GM12873 (cell line): ENCODE measurements at regions not wholly inside any gene's neighbourhood (a gene's known extent, or its start where the extent isn't known, plus 50 kb on each side); places are given as distances from the start of the nearest gene placed in this dataset.

Experiments
- CTCF ChIP-seq: IDR thresholded peaks from 2 replicates; pipeline ENCODE4 v1.5.1; 2012; ENCODE audit warnings: low read depth, mild to moderate bottlenecking, moderate library complexity, low read length, control low read depth; ENCODE audit not compliant: insufficient read depth; ENCODE audit errors: missing control alignments

GRCh38 chr18:70645971-70646370 lies 357.1 kb downstream of the SOCS6 start:
- TF ChIP-seq CTCF: no peak

DNA sequence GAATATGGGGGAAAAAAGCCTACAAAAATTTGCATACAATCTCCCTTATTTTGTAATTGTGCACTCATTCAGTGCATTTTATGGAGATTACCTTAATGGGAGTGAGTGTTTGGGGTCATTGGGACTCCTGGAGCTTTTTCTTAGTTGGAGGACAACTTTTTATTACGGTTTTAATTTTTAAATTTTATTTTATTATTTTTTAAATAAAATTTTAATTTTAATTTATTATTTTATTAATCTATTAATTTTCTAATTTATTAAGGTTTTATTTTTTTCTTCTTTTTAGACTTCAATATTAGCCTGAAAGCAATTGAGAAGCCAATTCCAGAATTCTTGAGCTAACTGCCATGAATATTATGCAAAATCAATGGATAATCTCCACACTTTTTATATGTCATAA lies 355.0 kb downstream of the SOCS6 start:
- no peak for TF ChIP-seq CTCF

DNA sequence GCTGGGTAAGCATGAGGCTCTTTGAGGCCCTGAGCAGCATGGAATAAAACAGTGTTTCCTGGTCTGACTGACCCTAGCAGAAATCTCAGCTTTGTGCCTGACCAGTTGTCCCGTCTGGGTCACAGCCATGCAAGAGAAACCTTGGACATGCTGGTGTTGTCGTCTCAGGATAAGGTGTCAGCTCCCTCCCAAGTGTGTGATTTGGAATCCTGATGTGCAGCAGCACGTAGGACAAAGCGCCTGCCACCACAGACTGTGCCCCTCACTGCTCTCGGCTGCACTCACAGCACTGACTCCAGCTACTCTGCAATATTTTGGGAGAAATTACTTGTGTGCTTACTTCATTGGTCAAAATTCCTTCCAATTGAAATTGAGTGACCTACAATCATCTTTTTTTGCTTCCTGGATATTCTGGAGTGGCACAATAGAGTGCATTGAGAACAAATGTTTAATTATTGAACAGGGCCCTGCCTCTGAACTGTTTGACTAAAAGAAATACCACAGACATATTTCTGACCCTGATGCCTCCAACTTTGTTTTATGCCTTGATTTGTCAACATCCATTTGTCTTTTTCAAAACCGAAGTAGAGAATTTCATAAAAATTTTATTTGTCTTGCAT lies 352.4 kb downstream of the SOCS6 start:
- TF ChIP-seq CTCF: no peak

DNA sequence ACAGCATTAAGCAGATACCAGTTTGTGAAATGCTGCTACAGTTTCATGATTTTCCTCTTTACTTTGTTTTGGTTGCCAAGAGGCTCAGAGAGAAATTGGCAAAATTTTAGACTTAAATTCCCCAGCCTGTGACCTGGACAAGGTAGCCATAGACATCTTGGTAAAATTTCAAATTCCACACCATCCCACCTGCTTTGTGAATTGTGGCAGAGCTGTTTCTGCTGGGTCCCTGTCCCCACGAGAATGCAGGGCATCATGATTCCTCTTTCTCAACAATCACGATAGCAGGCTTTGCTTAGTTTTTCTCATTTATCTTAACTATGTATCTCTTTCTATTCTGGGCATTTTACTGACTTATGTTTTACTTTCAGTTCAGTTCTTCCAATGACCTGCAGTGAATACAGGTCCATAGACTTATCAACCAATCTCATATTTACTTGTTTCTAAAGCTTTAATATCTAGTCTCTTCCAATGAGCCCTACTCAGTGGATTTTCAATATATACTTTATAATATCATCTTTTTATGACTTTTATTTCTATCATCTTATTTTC lies 351.6 kb downstream of the SOCS6 start:
- TF ChIP-seq CTCF: no peak

- no peak for TF ChIP-seq CTCF
These were observed 348.1 kb downstream of the SOCS6 start for GRCh38 chr18:70636991-70637390.

DNA sequence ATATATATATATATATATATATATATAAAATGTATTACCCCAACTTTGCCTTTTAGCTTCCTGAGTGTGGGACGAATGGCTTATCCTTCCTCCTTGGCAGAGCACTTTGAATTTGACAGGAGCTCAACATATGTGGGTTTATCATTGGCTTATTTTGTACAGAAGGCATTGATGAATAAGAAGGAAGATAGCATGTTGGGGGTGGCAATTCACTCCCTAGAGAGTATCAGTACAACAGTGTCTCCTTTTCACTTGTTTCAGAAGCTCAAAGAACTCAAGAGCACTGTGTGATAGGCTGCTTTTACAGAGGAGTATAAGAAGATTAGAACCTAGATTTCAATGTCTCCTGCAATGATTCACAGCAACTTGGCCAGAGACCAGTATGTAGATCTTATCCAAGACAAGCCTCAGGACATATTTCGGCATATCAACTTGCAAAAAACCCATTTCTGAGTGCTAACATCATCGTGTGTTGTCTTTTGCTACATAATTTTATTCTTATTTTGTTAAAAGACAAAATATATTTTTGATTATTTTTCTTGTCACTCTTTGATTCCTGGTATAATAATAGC lies 345.8 kb downstream of the SOCS6 start:
- no peak for TF ChIP-seq CTCF

DNA sequence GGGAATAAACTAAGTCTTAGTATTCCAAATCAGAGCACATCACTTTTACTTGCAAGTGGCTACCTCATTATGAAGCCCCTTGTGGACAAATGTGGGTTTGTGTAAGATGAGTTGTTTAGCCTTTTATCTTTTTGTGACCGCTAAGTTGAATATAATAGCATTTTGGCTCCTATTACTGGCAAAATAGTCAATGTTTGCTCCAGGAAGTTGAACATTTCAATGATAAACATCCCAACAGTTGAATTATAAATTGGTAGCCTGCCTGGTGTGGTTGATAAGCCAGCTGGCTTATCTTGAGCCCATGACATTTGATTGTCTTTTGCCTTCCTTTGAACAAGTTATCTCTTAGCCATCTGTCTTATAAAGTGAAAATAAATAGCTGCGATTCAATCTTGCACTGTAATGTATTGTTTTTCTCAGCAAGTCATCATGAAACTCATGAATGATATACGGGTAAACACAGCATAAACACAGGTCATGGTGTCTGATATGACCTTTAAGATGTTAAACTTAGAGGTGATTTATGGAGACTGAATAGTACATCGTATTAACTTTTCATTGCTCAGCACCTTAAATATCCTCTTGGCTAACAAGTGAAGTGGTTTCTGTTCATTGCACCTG lies 338.4 kb downstream of the SOCS6 start:
- no peak for TF ChIP-seq CTCF
